ENCODE measurements at regions not wholly inside any gene's neighbourhood (a gene's known extent, or its start where the extent isn't known, plus 50 kb on each side); places are given as distances from the start of the nearest gene placed in this dataset.

DNA sequence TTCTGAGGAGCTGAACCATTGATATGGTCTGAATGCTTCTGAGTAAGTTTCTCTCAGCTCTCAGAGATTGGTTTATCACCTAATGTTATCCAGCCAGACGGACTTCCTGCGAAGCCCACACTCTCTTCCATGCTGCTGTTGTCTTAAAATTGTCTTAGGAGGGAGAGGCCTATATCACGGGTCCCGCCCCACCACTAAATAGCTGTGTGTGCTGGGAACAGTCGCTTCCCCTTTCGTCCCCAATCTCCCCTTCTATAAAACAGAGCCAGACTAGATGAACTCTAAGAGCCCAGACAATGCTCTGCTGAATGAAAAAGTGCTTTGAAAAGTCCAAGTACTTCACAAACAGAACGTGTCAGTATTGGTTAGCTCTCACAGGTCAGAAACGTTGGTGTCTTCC is 81.4 kb upstream of the AKIP1 start:
- Mint-ChIP-seq H3K27ac (no peak overlapping the region), H3K36me3 (no peaks in the 10 kb centered on the region), H3K9me3 (no peaks in the 10 kb centered on the region), H3K27me3 (ENCODE audit: low read depth in 3 of 3) (peaks cover 0 to 3% (median 0%) of the 10 kb centered on the region in 3 donors), H3K4me1 (no peaks in the 10 kb centered on the region), H3K4me3 (no peak overlapping the region)
- Histone ChIP-seq H3K9ac (ENCODE audit: insufficient read depth, low read length, poor library complexity, severe bottlenecking) (no peak overlapping the region), H3K4me1 (ENCODE audit: control insufficient read depth in 1 of 2, insufficient read depth in 2 of 2, low read length in 2 of 2) (peaks cover 21 to 24% of the 10 kb centered on the region in 2 donors), H3K9me3 (replicated peaks in 1 of 2; ENCODE audit: control insufficient read depth in 1 of 2, insufficient read depth in 1 of 2, low read length in 2 of 2) (no peaks in the 10 kb centered on the region), H3K27ac (ENCODE audit: low read depth in 1 of 2, low read length in 2 of 2) (no peak overlapping the region), H3K36me3 (replicated peaks in 1 of 2; ENCODE audit: control insufficient read depth in 1 of 2, insufficient read depth in 2 of 2, low read length in 2 of 2) (no peaks in the 10 kb centered on the region), H3K27me3 (ENCODE audit: control insufficient read depth in 2 of 2, insufficient read depth in 2 of 2, low read length in 2 of 2) (no peaks in the 10 kb centered on the region), H4K20me1 (ENCODE audit: insufficient read depth, low read length) (no peaks in the 10 kb centered on the region), H3K79me2 (ENCODE audit: insufficient read depth, low read length) (no peaks in the 10 kb centered on the region), H2AFZ (ENCODE audit: insufficient read depth, low read depth, low read length, poor library complexity, severe bottlenecking) (no peak overlapping the region), H3K4me3 (replicated peaks in 1 of 3; ENCODE audit: low read depth in 2 of 3, low read length in 3 of 3) (no peak overlapping the region), H3K4me2 (replicated peaks; ENCODE audit: extremely low read depth, low read length, poor library complexity, severe bottlenecking) (no peak overlapping the region)
- intact Hi-C loops (cut with micrococcal nuclease): no loop called here
- 81% methylated on average over 3 of the region's 8 CpGs for WGBS (ENCODE audit: insufficient coverage)
- TF ChIP-seq, protein P1, sequence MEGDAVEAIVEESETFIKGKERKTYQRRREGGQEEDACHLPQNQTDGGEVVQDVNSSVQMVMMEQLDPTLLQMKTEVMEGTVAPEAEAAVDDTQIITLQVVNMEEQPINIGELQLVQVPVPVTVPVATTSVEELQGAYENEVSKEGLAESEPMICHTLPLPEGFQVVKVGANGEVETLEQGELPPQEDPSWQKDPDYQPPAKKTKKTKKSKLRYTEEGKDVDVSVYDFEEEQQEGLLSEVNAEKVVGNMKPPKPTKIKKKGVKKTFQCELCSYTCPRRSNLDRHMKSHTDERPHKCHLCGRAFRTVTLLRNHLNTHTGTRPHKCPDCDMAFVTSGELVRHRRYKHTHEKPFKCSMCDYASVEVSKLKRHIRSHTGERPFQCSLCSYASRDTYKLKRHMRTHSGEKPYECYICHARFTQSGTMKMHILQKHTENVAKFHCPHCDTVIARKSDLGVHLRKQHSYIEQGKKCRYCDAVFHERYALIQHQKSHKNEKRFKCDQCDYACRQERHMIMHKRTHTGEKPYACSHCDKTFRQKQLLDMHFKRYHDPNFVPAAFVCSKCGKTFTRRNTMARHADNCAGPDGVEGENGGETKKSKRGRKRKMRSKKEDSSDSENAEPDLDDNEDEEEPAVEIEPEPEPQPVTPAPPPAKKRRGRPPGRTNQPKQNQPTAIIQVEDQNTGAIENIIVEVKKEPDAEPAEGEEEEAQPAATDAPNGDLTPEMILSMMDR (IDR thresholded peaks at IDR 0.05): no peak
- no peak for DNase-seq

DNA sequence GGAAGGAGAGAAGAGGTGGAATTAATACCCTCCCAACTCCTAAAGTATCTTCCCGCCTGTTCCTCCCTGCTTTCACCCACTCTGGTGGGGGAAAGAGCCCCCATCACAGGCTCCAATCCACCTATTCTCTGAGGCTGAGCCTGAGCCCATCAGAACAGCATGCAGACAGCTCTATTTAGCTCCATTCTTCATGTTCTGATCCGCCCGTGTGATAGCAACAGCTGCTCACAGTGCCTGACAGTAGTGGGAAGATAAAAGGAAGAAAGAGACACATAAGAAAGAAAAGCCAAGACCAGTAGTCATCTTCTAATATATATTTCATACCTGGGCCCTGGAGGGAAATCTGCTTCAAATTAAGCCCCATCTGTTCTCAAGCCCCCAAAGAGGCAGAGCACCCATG is 80.3 kb upstream of the AKIP1 start:
- no peak overlapping the region for H3K4me3 Mint-ChIP-seq
- TF ChIP-seq, protein P1 (IDR thresholded peaks at IDR 0.05): no peak
- no peak overlapping the region for H3K27ac Mint-ChIP-seq
- Histone ChIP-seq H3K4me2 (replicated peaks; ENCODE audit: extremely low read depth, low read length, poor library complexity, severe bottlenecking) (no peak overlapping the region), H3K27ac (ENCODE audit: low read depth in 1 of 2, low read length in 2 of 2) (no peak overlapping the region), H3K27me3 (ENCODE audit: control insufficient read depth in 2 of 2, insufficient read depth in 2 of 2, low read length in 2 of 2) (no peaks in the 10 kb centered on the region), H4K20me1 (ENCODE audit: insufficient read depth, low read length) (no peaks in the 10 kb centered on the region), H3K36me3 (replicated peaks in 1 of 2; ENCODE audit: control insufficient read depth in 1 of 2, insufficient read depth in 2 of 2, low read length in 2 of 2) (no peaks in the 10 kb centered on the region), H3K79me2 (ENCODE audit: insufficient read depth, low read length) (no peaks in the 10 kb centered on the region), H3K9me3 (replicated peaks in 1 of 2; ENCODE audit: control insufficient read depth in 1 of 2, insufficient read depth in 1 of 2, low read length in 2 of 2) (no peaks in the 10 kb centered on the region), H2AFZ (ENCODE audit: insufficient read depth, low read depth, low read length, poor library complexity, severe bottlenecking) (no peak overlapping the region), H3K4me1 (ENCODE audit: control insufficient read depth in 1 of 2, insufficient read depth in 2 of 2, low read length in 2 of 2) (peaks cover 21 to 24% of the 10 kb centered on the region in 2 donors), H3K9ac (ENCODE audit: insufficient read depth, low read length, poor library complexity, severe bottlenecking) (no peak overlapping the region), H3K4me3 (replicated peaks in 1 of 3; ENCODE audit: low read depth in 2 of 3, low read length in 3 of 3) (no peak overlapping the region)
- peaks cover 0 to 5% (median 0%) of the 10 kb centered on the region in 3 donors for H3K27me3 Mint-ChIP-seq (ENCODE audit: low read depth in 3 of 3)
- no peaks in the 10 kb centered on the region for H3K36me3 Mint-ChIP-seq
- H3K9me3 Mint-ChIP-seq: no peaks in the 10 kb centered on the region
- intact Hi-C loops (cut with micrococcal nuclease): no loop called here
- no peak for DNase-seq
- no peaks in the 10 kb centered on the region for H3K4me1 Mint-ChIP-seq
- WGBS (ENCODE audit: insufficient coverage): no CpG with 5 or more reads among the region's 3 CpGs

All from CD14-positive monocyte (primary cell).